Liver (tissue), 8 donors: ENCODE measurements at regions not wholly inside any gene's neighbourhood (a gene's known extent, or its start where the extent isn't known, plus 50 kb on each side); places are given as distances from the start of the nearest gene placed in this dataset.

Experiments used
- DNase-seq: peaks from one replicate; pipeline ENCODE4 v3.0.0-alpha.2; 2017; ENCODE audit warnings: low spot score
- H3K27ac ChIP-seq, 2 donors: one replicate each; pipeline ENCODE4 v1.7.0; 2013; ENCODE audit warnings: inconsistent platforms in 2 of 2, low read length in 2 of 2, control low read depth in 1 of 2, low read depth in 1 of 2, mild to moderate bottlenecking in 1 of 2
- H3K27me3 ChIP-seq, 4 donors: one replicate each; pipeline versions ENCODE4 v1.6.1 to v1.7.0; 2013; ENCODE audit warnings: low read length in 3 of 4, inconsistent platforms in 1 of 4, mild to moderate bottlenecking in 1 of 4, moderate library complexity in 1 of 4; ENCODE audit not compliant: control insufficient read depth in 4 of 4, insufficient read depth in 4 of 4
- H3K36me3 ChIP-seq, 4 donors: one replicate each; pipeline versions ENCODE4 v1.6.1 to v1.7.0; 2013; ENCODE audit warnings: low read length in 3 of 4, mild to moderate bottlenecking in 3 of 4, low read depth in 1 of 4, moderate library complexity in 1 of 4; ENCODE audit not compliant: control insufficient read depth in 4 of 4, insufficient read depth in 3 of 4
- H3K4me1 ChIP-seq, 4 donors: one replicate each; pipeline versions ENCODE4 v1.6.1 to v1.7.0; 2013; ENCODE audit warnings: low read length in 3 of 4, mild to moderate bottlenecking in 3 of 4, moderate library complexity in 1 of 4; ENCODE audit not compliant: control insufficient read depth in 4 of 4, insufficient read depth in 4 of 4
- H3K4me3 ChIP-seq, 3 donors: one replicate each; pipeline versions ENCODE4 v1.6.1 to v1.7.0; 2013; ENCODE audit warnings: low read length in 3 of 3, control low read depth in 1 of 3, low read depth in 1 of 3, mild to moderate bottlenecking in 1 of 3
- H3K9ac ChIP-seq, 2 donors: one replicate each; pipeline ENCODE4 v1.7.0; 2013; ENCODE audit warnings: low read length in 2 of 2, mild to moderate bottlenecking in 2 of 2, moderate library complexity in 2 of 2, control low read depth in 1 of 2, low read depth in 1 of 2
- H3K9me3 ChIP-seq, 4 donors: one replicate each; pipeline versions ENCODE4 v1.6.1 to v1.7.0; 2013; ENCODE audit warnings: low read length in 3 of 4; ENCODE audit not compliant: control insufficient read depth in 4 of 4
- EGR1 ChIP-seq, 2 donors: IDR thresholded peaks; 2 replicates each; pipeline ENCODE4 v1.6.1; 2016 to 2018; ENCODE audit warnings: antibody characterized with exemption in 2 of 2, low read depth in 2 of 2
- FOXA2 ChIP-seq: IDR thresholded peaks from 2 replicates; pipeline ENCODE4 v1.6.1; 2016; ENCODE audit warnings: antibody characterized with exemption
- GABPA ChIP-seq, 2 donors: IDR thresholded peaks in 1 of 2; conservative IDR thresholded peaks in 1 of 2; 2 replicates each; pipeline ENCODE4 v1.6.1; 2016; ENCODE audit warnings: antibody characterized with exemption in 2 of 2, mild to moderate bottlenecking in 1 of 2, moderate library complexity in 1 of 2
- HNF4G ChIP-seq: IDR thresholded peaks from 2 replicates; pipeline ENCODE4 v1.6.1; 2016; ENCODE audit warnings: antibody characterized with exemption
- MAX ChIP-seq: IDR thresholded peaks from 2 replicates; pipeline ENCODE4 v1.6.1; 2016; ENCODE audit warnings: antibody characterized with exemption
- RAD21 ChIP-seq, 2 donors: IDR thresholded peaks; 2 replicates each; pipeline ENCODE4 v1.6.1; 2016; ENCODE audit warnings: antibody characterized with exemption in 2 of 2, mild to moderate bottlenecking in 2 of 2
- RXRA ChIP-seq, 2 donors: IDR thresholded peaks; 2 replicates each; pipeline ENCODE4 v1.6.1; 2017 to 2018; ENCODE audit warnings: antibody characterized with exemption in 2 of 2, mild to moderate bottlenecking in 1 of 2
- SP1 ChIP-seq: IDR thresholded peaks from 2 replicates; pipeline ENCODE4 v1.6.1; 2018; ENCODE audit warnings: antibody characterized with exemption, mild to moderate bottlenecking
- TAF1 ChIP-seq: conservative IDR thresholded peaks from 2 replicates; pipeline ENCODE4 v1.6.1; 2016; ENCODE audit warnings: antibody characterized with exemption, mild to moderate bottlenecking
- YY1 ChIP-seq: IDR thresholded peaks from 2 replicates; pipeline ENCODE4 v1.6.1; 2016; ENCODE audit warnings: antibody characterized with exemption, mild to moderate bottlenecking
- ZBTB33 ChIP-seq: IDR thresholded peaks from 2 replicates; pipeline ENCODE4 v1.6.1; 2016; ENCODE audit warnings: antibody characterized with exemption
- WGBS: extraction: QIAGEN DNeasy Blood & Tissue Kit; methylation state at CpG from one replicate; pipeline ENCODE4 v1.1.7; 2013; 5-methylcytosine and 5-hydroxymethylcytosine counted together
- TF ChIP-seq, protein P1 (sequence below): IDR thresholded peaks from 2 replicates; pipeline ENCODE4 v1.6.1; 2016; ENCODE audit warnings: antibody characterized with exemption, mild to moderate bottlenecking
- TF ChIP-seq, protein P2 (sequence below): IDR thresholded peaks from 2 replicates; pipeline ENCODE4 v1.6.1; 2016; ENCODE audit warnings: antibody characterized with exemption
- TF ChIP-seq, protein P3 (sequence below): fragments of 150-350 bp; IDR thresholded peaks from 2 replicates; pipeline ENCODE4 v1.5.1; 2017; ENCODE audit warnings: improper control_type of control experiment, low read depth, low read length; ENCODE audit not compliant: missing input control
- donor health status: healthy.
- donor health status: healthy.
- donor health status: healthy.
- donor health status: healthy.
- donor health status: healthy.

- TF ChIP-seq, protein P1, sequence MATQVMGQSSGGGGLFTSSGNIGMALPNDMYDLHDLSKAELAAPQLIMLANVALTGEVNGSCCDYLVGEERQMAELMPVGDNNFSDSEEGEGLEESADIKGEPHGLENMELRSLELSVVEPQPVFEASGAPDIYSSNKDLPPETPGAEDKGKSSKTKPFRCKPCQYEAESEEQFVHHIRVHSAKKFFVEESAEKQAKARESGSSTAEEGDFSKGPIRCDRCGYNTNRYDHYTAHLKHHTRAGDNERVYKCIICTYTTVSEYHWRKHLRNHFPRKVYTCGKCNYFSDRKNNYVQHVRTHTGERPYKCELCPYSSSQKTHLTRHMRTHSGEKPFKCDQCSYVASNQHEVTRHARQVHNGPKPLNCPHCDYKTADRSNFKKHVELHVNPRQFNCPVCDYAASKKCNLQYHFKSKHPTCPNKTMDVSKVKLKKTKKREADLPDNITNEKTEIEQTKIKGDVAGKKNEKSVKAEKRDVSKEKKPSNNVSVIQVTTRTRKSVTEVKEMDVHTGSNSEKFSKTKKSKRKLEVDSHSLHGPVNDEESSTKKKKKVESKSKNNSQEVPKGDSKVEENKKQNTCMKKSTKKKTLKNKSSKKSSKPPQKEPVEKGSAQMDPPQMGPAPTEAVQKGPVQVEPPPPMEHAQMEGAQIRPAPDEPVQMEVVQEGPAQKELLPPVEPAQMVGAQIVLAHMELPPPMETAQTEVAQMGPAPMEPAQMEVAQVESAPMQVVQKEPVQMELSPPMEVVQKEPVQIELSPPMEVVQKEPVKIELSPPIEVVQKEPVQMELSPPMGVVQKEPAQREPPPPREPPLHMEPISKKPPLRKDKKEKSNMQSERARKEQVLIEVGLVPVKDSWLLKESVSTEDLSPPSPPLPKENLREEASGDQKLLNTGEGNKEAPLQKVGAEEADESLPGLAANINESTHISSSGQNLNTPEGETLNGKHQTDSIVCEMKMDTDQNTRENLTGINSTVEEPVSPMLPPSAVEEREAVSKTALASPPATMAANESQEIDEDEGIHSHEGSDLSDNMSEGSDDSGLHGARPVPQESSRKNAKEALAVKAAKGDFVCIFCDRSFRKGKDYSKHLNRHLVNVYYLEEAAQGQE = no peak
- no peak for TF ChIP-seq RAD21 (IDR thresholded peaks at IDR 0.05)
- no peak for TF ChIP-seq SP1
- no peak for TF ChIP-seq FOXA2
- no peak for TF ChIP-seq TAF1
- TF ChIP-seq GABPA (IDR thresholded peaks at IDR 0.05 in 1 of 2, conservative IDR thresholded peaks at IDR 0.05 in 1 of 2) = no peak
- no peak for TF ChIP-seq EGR1 (IDR thresholded peaks at IDR 0.05; ENCODE audit: low read depth in 2 of 2)
- TF ChIP-seq, protein P2, sequence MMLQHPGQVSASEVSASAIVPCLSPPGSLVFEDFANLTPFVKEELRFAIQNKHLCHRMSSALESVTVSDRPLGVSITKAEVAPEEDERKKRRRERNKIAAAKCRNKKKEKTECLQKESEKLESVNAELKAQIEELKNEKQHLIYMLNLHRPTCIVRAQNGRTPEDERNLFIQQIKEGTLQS = no peak
- TF ChIP-seq MAX = no peak
- TF ChIP-seq YY1 = no peak
These were observed 257.3 kb downstream of the SH2D4B start (continued) for GRCh38 chr10:80794994-80795393.

DNA sequence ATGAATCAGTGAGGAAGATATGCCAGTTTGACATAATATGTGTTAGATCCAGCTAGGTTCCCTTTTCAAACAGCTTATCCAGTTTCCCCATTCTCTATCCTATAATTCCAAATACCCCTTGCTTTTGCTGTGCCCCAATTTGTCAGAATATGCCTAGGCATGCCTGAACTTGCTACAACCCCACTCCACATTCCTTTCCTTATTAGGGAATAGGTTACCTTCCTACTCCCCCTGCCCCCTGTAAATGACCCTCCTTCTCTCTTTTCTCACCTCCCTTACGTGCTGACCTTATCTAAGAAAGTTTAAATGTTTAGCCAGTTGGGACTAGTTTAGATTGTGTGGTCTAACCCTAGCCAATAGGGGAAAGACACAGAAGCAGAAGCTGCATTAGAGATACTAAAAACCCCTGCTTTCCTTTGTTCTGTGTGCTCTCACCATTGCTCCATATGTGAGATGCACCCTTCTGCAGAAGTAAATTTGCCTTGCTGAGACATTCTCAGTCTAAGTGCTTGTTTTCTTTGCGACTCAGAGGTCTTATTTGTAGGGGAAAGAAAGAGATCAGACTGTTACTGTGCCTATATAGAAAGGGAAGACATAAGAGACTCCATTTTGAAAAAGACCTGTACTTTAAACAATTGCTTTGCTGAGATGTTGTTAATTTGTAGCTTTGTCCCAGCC is 267.8 kb downstream of the SH2D4B start:
- Histone ChIP-seq H3K27ac (no peak overlapping the region), H3K4me3 (no peak overlapping the region), H3K27me3 (no peaks in the 10 kb centered on the region), H3K4me1 (no peaks in the 10 kb centered on the region), H3K9ac (no peak overlapping the region), H3K9me3 (peaks cover 0 to 4% (median under 1%) of the 10 kb centered on the region in 4 donors), H3K36me3 (no peaks in the 10 kb centered on the region)
- 67% methylated on average over 2 of the region's 2 CpGs for WGBS
- TF ChIP-seq MAX (no peak), RAD21 (IDR thresholded peaks at IDR 0.05) (no peak), EGR1 (IDR thresholded peaks at IDR 0.05; ENCODE audit: low read depth in 2 of 2) (no peak), SP1 (no peak), ZBTB33 (no peak), RXRA (IDR thresholded peaks at IDR 0.05) (no peak), HNF4G (no peak), YY1 (no peak)
- TF ChIP-seq, protein P1 = no peak
- TF ChIP-seq, protein P3, sequence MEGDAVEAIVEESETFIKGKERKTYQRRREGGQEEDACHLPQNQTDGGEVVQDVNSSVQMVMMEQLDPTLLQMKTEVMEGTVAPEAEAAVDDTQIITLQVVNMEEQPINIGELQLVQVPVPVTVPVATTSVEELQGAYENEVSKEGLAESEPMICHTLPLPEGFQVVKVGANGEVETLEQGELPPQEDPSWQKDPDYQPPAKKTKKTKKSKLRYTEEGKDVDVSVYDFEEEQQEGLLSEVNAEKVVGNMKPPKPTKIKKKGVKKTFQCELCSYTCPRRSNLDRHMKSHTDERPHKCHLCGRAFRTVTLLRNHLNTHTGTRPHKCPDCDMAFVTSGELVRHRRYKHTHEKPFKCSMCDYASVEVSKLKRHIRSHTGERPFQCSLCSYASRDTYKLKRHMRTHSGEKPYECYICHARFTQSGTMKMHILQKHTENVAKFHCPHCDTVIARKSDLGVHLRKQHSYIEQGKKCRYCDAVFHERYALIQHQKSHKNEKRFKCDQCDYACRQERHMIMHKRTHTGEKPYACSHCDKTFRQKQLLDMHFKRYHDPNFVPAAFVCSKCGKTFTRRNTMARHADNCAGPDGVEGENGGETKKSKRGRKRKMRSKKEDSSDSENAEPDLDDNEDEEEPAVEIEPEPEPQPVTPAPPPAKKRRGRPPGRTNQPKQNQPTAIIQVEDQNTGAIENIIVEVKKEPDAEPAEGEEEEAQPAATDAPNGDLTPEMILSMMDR = no peak
- TF ChIP-seq, protein P2 = no peak
- no peak for DNase-seq
